ENCODE measurements at regions not wholly inside any gene's neighbourhood (a gene's known extent, or its start where the extent isn't known, plus 50 kb on each side); places are given as distances from the start of the nearest gene placed in this dataset.

- no peak for DNase-seq
- H3K27ac Mint-ChIP-seq: no peak overlapping the region
- no peaks in the 10 kb centered on the region for H3K9me3 Mint-ChIP-seq
- H3K4me3 Mint-ChIP-seq: no peak overlapping the region
- no peak overlapping the region for H3K4me3 ChIP-seq (ENCODE audit: low read length)
- intact Hi-C loops (cut with DNase I, micrococcal nuclease): no loop called here
- no peaks in the 10 kb centered on the region for H3K27me3 ChIP-seq (ENCODE audit: control insufficient read depth in 1 of 2, insufficient read depth in 2 of 2, low read length in 2 of 2)
- no peaks in the 10 kb centered on the region for H3K9me3 ChIP-seq (ENCODE audit: control insufficient read depth in 1 of 2, insufficient read depth in 1 of 2, low read length in 2 of 2)
- H3K27ac ChIP-seq (ENCODE audit: low read depth in 1 of 2, low read length in 2 of 2): no peak overlapping the region
- ChIA-PET CTCF (no interaction called here), POLR2A (no interaction called here)
- no peaks in the 10 kb centered on the region for H3K4me1 Mint-ChIP-seq (ENCODE audit: low read depth)
- H3K36me3 ChIP-seq (ENCODE audit: insufficient read depth, low read length): no peaks in the 10 kb centered on the region
- H3K27me3 Mint-ChIP-seq: no peaks in the 10 kb centered on the region
- TF ChIP-seq CTCF (IDR thresholded peaks at IDR 0.05): no peak
- no peaks in the 10 kb centered on the region for H3K4me1 ChIP-seq (ENCODE audit: insufficient read depth, low read length)
- no peaks in the 10 kb centered on the region for H3K36me3 Mint-ChIP-seq (ENCODE audit: low read depth)
- ATAC-seq (ENCODE audit: poor library complexity): no peak
Observed at GRCh38 chr17:31731118-31731517, 127.9 kb downstream of the COPRS start.

GRCh38 chr17:31726980-31727427 lies 132.0 kb downstream of the COPRS start:
- POLR2A ChIA-PET: no interaction called here

GRCh38 chr17:31724619-31725018 lies 134.4 kb downstream of the COPRS start:
- no peak for TF ChIP-seq CTCF (IDR thresholded peaks at IDR 0.05)
- H3K27ac ChIP-seq (ENCODE audit: low read depth in 1 of 2, low read length in 2 of 2): no peak overlapping the region
- no peaks in the 10 kb centered on the region for H3K36me3 Mint-ChIP-seq (ENCODE audit: low read depth)
- ChIA-PET POLR2A (no interaction called here), CTCF (no interaction called here)
- H3K4me1 ChIP-seq (ENCODE audit: insufficient read depth, low read length): no peaks in the 10 kb centered on the region
- H3K27ac Mint-ChIP-seq: no peak overlapping the region
- H3K4me3 ChIP-seq (ENCODE audit: low read length): no peak overlapping the region
- peaks cover 0 to 6% of the 10 kb centered on the region in 2 experiments for H3K27me3 ChIP-seq (ENCODE audit: control insufficient read depth in 1 of 2, insufficient read depth in 2 of 2, low read length in 2 of 2)
- no peaks in the 10 kb centered on the region for H3K36me3 ChIP-seq (ENCODE audit: insufficient read depth, low read length)
- H3K9me3 ChIP-seq (ENCODE audit: control insufficient read depth in 1 of 2, insufficient read depth in 1 of 2, low read length in 2 of 2): peaks cover 0 to 3% of the 10 kb centered on the region in 2 experiments
- H3K9me3 Mint-ChIP-seq: no peaks in the 10 kb centered on the region
- no peak overlapping the region for H3K4me3 Mint-ChIP-seq
- no peak for DNase-seq
- no peaks in the 10 kb centered on the region for H3K4me1 Mint-ChIP-seq (ENCODE audit: low read depth)
- intact Hi-C loops (cut with DNase I, micrococcal nuclease): no loop called here
- ATAC-seq (ENCODE audit: poor library complexity): no peak
- no peaks in the 10 kb centered on the region for H3K27me3 Mint-ChIP-seq

More at GRCh38 chr17:31726980-31727427, 132.0 kb downstream of the COPRS start:
- Histone ChIP-seq H3K27me3 (ENCODE audit: control insufficient read depth in 1 of 2, insufficient read depth in 2 of 2, low read length in 2 of 2) (peaks cover 0 to 6% of the 10 kb centered on the region in 2 experiments), H3K9me3 (ENCODE audit: control insufficient read depth in 1 of 2, insufficient read depth in 1 of 2, low read length in 2 of 2) (peaks cover 0 to 3% of the 10 kb centered on the region in 2 experiments), H3K4me1 (ENCODE audit: insufficient read depth, low read length) (no peaks in the 10 kb centered on the region), H3K36me3 (ENCODE audit: insufficient read depth, low read length) (no peaks in the 10 kb centered on the region), H3K27ac (ENCODE audit: low read depth in 1 of 2, low read length in 2 of 2) (no peak overlapping the region), H3K4me3 (ENCODE audit: low read length) (no peak overlapping the region)
- no peak for TF ChIP-seq CTCF (IDR thresholded peaks at IDR 0.05)
- Mint-ChIP-seq H3K27me3 (no peaks in the 10 kb centered on the region), H3K27ac (no peak overlapping the region), H3K36me3 (ENCODE audit: low read depth) (no peaks in the 10 kb centered on the region), H3K4me3 (no peak overlapping the region), H3K9me3 (no peaks in the 10 kb centered on the region), H3K4me1 (ENCODE audit: low read depth) (no peaks in the 10 kb centered on the region)
- no peak for DNase-seq
- CTCF ChIA-PET: no interaction called here
- intact Hi-C loops (cut with DNase I, micrococcal nuclease): no loop called here
- no peak for ATAC-seq (ENCODE audit: poor library complexity)

Measured in CD4-positive, alpha-beta T cell (primary cell).